ENCODE measurements at regions not wholly inside any gene's neighbourhood (a gene's known extent, or its start where the extent isn't known, plus 50 kb on each side); places are given as distances from the start of the nearest gene placed in this dataset.

- Mint-ChIP-seq H3K4me3 (no peak overlapping the region), H3K27me3 (ENCODE audit: low read depth) (no peaks in the 10 kb centered on the region), H3K9me3 (no peaks in the 10 kb centered on the region), H3K27ac (no peak overlapping the region), H3K4me1 (ENCODE audit: low read depth) (no peaks in the 10 kb centered on the region), H3K36me3 (ENCODE audit: low read depth) (no peaks in the 10 kb centered on the region)
These were observed 142.0 kb downstream of the PTPN20 start for GRCh38 chr10:47053081-47053798.

GRCh38 chr10:47054974-47055373 lies 143.7 kb downstream of the PTPN20 start:
- no peaks in the 10 kb centered on the region for H3K27me3 Mint-ChIP-seq (ENCODE audit: low read depth)
- no peak overlapping the region for H3K4me3 Mint-ChIP-seq
- H3K9me3 Mint-ChIP-seq, result no peaks in the 10 kb centered on the region
- H3K27ac Mint-ChIP-seq, result no peak overlapping the region
- no peaks in the 10 kb centered on the region for H3K4me1 Mint-ChIP-seq (ENCODE audit: low read depth)
- no peaks in the 10 kb centered on the region for H3K36me3 Mint-ChIP-seq (ENCODE audit: low read depth)

- no peaks in the 10 kb centered on the region for H3K27me3 Mint-ChIP-seq (ENCODE audit: low read depth)
- H3K4me3 Mint-ChIP-seq, result no peak overlapping the region
- H3K36me3 Mint-ChIP-seq (ENCODE audit: low read depth), result no peaks in the 10 kb centered on the region
- H3K9me3 Mint-ChIP-seq, result no peaks in the 10 kb centered on the region
- H3K27ac Mint-ChIP-seq, result no peak overlapping the region
- H3K4me1 Mint-ChIP-seq (ENCODE audit: low read depth), result no peaks in the 10 kb centered on the region
These were observed 144.4 kb downstream of the PTPN20 start for GRCh38 chr10:47055386-47056246.

GRCh38 chr10:47056247-47056510 lies 145.0 kb downstream of the PTPN20 start:
- no peaks in the 10 kb centered on the region for H3K9me3 Mint-ChIP-seq
- H3K4me3 Mint-ChIP-seq, result no peak overlapping the region

GRCh38 chr10:47057471-47057870 lies 146.2 kb downstream of the PTPN20 start:
- no peak overlapping the region for H3K4me3 Mint-ChIP-seq
- no peaks in the 10 kb centered on the region for H3K4me1 Mint-ChIP-seq (ENCODE audit: low read depth)
- no peak overlapping the region for H3K27ac Mint-ChIP-seq
- no peaks in the 10 kb centered on the region for H3K36me3 Mint-ChIP-seq (ENCODE audit: low read depth)
- H3K9me3 Mint-ChIP-seq, result no peaks in the 10 kb centered on the region
- no peaks in the 10 kb centered on the region for H3K27me3 Mint-ChIP-seq (ENCODE audit: low read depth)

More at GRCh38 chr10:47056247-47056510, 145.0 kb downstream of the PTPN20 start:
- H3K27me3 Mint-ChIP-seq (ENCODE audit: low read depth), result no peaks in the 10 kb centered on the region
- H3K27ac Mint-ChIP-seq, result no peak overlapping the region
- no peaks in the 10 kb centered on the region for H3K36me3 Mint-ChIP-seq (ENCODE audit: low read depth)
- H3K4me1 Mint-ChIP-seq (ENCODE audit: low read depth), result no peaks in the 10 kb centered on the region

DNA sequence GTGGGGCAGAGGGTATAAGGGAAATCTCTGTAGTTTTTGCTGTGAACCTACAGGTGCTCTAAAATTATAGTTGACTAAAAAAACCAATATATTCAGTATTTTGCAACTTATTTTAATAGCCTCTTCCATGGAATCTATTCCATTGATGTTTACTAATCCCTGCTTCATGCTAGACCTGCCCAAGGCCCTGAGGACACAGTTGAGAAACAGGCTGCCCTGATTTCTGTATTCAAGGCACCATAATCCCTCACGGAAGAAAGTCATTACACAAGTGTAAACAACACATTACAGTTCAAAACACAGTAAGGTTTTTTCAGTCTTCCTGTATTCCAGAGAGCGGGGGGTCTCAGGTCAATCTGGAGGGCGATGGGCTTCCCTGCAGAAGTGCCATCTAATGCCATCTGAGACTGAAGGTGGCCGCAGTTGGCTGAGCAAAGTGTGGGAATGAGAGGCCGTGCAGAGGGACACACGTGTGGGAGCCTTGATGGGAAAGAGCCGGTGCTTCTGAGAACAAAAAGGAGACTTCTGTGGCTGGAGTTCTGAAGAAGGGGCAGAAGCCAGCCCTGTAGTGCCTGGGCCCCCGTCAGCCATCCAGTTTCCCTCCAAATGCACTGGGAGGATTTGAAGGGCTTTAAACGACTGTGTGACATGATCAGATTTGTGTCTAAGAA lies 146.9 kb downstream of the PTPN20 start:
- no peak overlapping the region for H3K27ac Mint-ChIP-seq
- H3K4me1 Mint-ChIP-seq (ENCODE audit: low read depth), result no peaks in the 10 kb centered on the region
- no peaks in the 10 kb centered on the region for H3K27me3 Mint-ChIP-seq (ENCODE audit: low read depth)
- no peaks in the 10 kb centered on the region for H3K36me3 Mint-ChIP-seq (ENCODE audit: low read depth)
- no peaks in the 10 kb centered on the region for H3K9me3 Mint-ChIP-seq
- no peak overlapping the region for H3K4me3 Mint-ChIP-seq

- Mint-ChIP-seq H3K36me3 (ENCODE audit: low read depth) (no peaks in the 10 kb centered on the region), H3K4me3 (no peak overlapping the region), H3K9me3 (no peaks in the 10 kb centered on the region), H3K27me3 (ENCODE audit: low read depth) (no peaks in the 10 kb centered on the region), H3K27ac (no peak overlapping the region), H3K4me1 (ENCODE audit: low read depth) (no peaks in the 10 kb centered on the region)
These were observed 147.7 kb downstream of the PTPN20 start for GRCh38 chr10:47058961-47059391.

- Mint-ChIP-seq H3K27me3 (ENCODE audit: low read depth) (no peaks in the 10 kb centered on the region), H3K27ac (no peak overlapping the region), H3K36me3 (ENCODE audit: low read depth) (no peaks in the 10 kb centered on the region), H3K9me3 (no peaks in the 10 kb centered on the region), H3K4me1 (ENCODE audit: low read depth) (no peaks in the 10 kb centered on the region), H3K4me3 (no peak overlapping the region)
These were observed 148.5 kb downstream of the PTPN20 start for GRCh38 chr10:47059606-47060311.

DNA sequence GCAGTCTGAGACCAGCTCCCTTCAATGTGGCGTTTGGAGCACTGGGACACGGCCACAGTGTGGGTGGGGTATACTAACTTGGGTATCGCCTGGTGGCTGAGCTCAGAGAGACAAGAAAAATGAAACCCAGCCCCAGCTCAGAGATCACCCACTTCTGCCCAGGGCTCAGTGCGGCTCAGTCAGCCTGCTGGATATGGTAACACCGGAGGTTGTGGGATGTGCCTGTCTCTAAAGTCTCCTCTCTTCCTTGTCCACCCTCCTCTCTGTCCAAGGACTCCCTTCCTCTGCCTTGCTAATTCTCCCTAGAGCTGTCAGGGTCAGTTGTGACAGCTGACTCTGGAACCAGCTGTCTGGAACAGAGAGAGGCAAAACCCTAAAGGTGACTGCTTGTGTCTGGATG lies 149.1 kb downstream of the PTPN20 start:
- H3K36me3 Mint-ChIP-seq (ENCODE audit: low read depth), result no peaks in the 10 kb centered on the region
- H3K27me3 Mint-ChIP-seq (ENCODE audit: low read depth), result no peaks in the 10 kb centered on the region
- no peaks in the 10 kb centered on the region for H3K4me1 Mint-ChIP-seq (ENCODE audit: low read depth)
- no peaks in the 10 kb centered on the region for H3K9me3 Mint-ChIP-seq
- H3K4me3 Mint-ChIP-seq, result no peak overlapping the region
- no peak overlapping the region for H3K27ac Mint-ChIP-seq

- H3K4me1 Mint-ChIP-seq (ENCODE audit: low read depth), result no peaks in the 10 kb centered on the region
- no peaks in the 10 kb centered on the region for H3K36me3 Mint-ChIP-seq (ENCODE audit: low read depth)
- no peak overlapping the region for H3K4me3 Mint-ChIP-seq
- H3K9me3 Mint-ChIP-seq, result no peaks in the 10 kb centered on the region
- H3K27me3 Mint-ChIP-seq (ENCODE audit: low read depth), result no peaks in the 10 kb centered on the region
- no peak overlapping the region for H3K27ac Mint-ChIP-seq
These were observed 149.8 kb downstream of the PTPN20 start for GRCh38 chr10:47060993-47061500.

GRCh38 chr10:47061776-47062175 lies 150.5 kb downstream of the PTPN20 start:
- Mint-ChIP-seq H3K27ac (no peak overlapping the region), H3K4me3 (no peak overlapping the region), H3K9me3 (no peaks in the 10 kb centered on the region), H3K4me1 (ENCODE audit: low read depth) (no peaks in the 10 kb centered on the region), H3K27me3 (ENCODE audit: low read depth) (no peaks in the 10 kb centered on the region), H3K36me3 (ENCODE audit: low read depth) (no peaks in the 10 kb centered on the region)

DNA sequence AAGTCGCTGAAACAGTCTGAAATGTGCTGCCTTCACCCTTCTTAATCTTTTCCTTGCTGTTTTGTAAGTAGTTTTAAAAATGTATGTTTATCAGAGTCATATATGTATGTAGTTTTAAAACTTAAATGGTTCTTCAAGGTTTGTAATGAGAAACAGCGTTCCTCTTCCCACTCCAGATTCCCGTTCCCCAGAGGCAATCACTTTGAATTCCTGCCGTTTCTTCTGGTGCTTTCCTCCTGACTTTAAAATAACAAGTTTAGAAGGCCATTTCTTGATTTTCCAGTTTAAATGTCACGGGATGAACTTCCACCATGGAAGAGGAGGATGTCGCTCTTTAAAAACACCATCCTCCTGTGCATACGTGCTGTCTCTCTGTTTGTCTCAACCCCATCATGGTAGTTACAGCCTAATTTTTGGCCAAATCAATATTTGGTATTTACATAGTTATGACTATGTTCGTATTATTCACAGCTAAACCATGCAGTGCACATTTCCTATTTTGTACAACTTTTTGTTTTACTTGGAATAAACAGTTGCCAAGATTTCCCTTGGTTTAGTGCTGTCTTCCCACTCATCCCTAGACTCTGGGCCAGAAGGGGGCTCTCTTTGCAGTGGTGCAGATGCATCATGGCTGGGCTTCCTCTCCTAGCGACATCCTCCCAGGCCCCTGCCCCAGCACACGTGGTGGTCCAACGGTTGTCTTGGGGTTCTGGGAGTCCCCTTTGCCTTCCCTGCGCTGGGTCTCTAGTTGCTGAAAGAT lies 151.4 kb downstream of the PTPN20 start:
- H3K27me3 Mint-ChIP-seq (ENCODE audit: low read depth), result no peaks in the 10 kb centered on the region
- no peak overlapping the region for H3K4me3 Mint-ChIP-seq
- H3K27ac Mint-ChIP-seq, result no peak overlapping the region
- H3K36me3 Mint-ChIP-seq (ENCODE audit: low read depth), result no peaks in the 10 kb centered on the region
- no peaks in the 10 kb centered on the region for H3K4me1 Mint-ChIP-seq (ENCODE audit: low read depth)
- no peaks in the 10 kb centered on the region for H3K9me3 Mint-ChIP-seq

DNA sequence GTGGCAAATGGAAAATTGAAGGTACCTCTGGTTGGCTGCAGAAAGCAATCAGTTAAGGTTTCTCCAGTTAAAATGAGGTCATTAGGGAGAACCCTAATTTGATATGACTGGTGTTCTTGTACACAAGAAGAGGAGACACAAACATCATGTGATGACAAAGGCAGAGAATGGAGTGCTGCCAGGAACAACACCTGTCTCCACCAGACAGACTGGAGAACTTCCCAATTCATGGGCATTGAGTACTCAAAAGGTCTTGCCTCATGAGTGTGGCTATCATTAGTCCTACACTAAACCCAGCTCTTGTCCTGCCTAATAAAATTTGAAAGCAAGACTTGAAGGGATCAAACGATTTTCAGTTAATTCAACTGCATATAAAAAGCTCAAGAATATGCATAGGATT lies 152.6 kb downstream of the PTPN20 start:
- Mint-ChIP-seq H3K9me3 (no peaks in the 10 kb centered on the region), H3K27me3 (ENCODE audit: low read depth) (no peaks in the 10 kb centered on the region), H3K4me1 (ENCODE audit: low read depth) (no peaks in the 10 kb centered on the region), H3K4me3 (no peak overlapping the region), H3K36me3 (ENCODE audit: low read depth) (no peaks in the 10 kb centered on the region), H3K27ac (no peak overlapping the region)

- Mint-ChIP-seq H3K4me3 (no peak overlapping the region), H3K9me3 (no peaks in the 10 kb centered on the region), H3K36me3 (ENCODE audit: low read depth) (no peaks in the 10 kb centered on the region), H3K27me3 (ENCODE audit: low read depth) (peaks cover 4% of the 10 kb centered on the region), H3K27ac (no peak overlapping the region), H3K4me1 (ENCODE audit: low read depth) (no peaks in the 10 kb centered on the region)
These were observed 154.7 kb downstream of the PTPN20 start for GRCh38 chr10:47065903-47066302.

All from T-helper 1 cell treated with Interleukin-12 subunit alpha and Interleukin-12 subunit beta and Interleukin-4 antibody, amounts not matched to agents 30 μg/mL and 1 μg/mL, for 36 hours (primary cell).